ENCODE measurements at regions not wholly inside any gene's neighbourhood (a gene's known extent, or its start where the extent isn't known, plus 50 kb on each side); places are given as distances from the start of the nearest gene placed in this dataset.

DNA sequence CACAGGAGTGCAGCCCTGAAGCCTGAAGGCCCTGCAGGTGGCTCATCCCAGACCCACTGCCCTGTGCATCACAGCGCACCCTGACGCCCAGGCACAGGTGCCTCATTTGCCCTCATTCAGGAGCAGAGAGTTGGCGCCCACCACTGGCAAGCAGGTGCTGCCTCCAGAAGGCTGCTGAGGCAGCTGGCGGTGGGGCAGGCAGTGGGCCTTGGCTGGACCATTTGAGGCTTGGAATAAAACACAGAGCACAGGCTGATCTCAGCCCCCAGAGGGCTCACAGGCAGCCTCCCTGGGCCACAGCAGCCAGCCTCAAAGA, 1151.9 kb downstream of the BRD1 start:
- Histone ChIP-seq H3K36me3 (ENCODE audit: insufficient read depth) (peaks cover 9% of the 10 kb centered on the region; the same call in 1 of the 2 replicates), H3K9me2 (ENCODE audit: insufficient read depth) (no peaks in the 10 kb centered on the region), H3K4me2 (no peak overlapping the region), H3K79me2 (replicated peaks; ENCODE audit: insufficient read depth) (no peaks in the 10 kb centered on the region), H3K4me1 (ENCODE audit: insufficient read depth) (no peaks in the 10 kb centered on the region), H4K20me1 (replicated peaks; ENCODE audit: insufficient read depth) (no peaks in the 10 kb centered on the region), H3K27me3 (ENCODE audit: insufficient read depth) (no peaks in the 10 kb centered on the region), H3K4me3 (no peak overlapping the region), H2AFZ (no peak overlapping the region), H3F3A (replicated peaks; ENCODE audit: low read depth) (no peaks in the 10 kb centered on the region), H3K27ac (ENCODE audit: low read depth) (no peak overlapping the region)
- Mint-ChIP-seq H3K9me3 (peaks cover 16% of the 10 kb centered on the region), H3K4me3 (no peak overlapping the region), H3K27ac (no peak overlapping the region), H3K27me3 (ENCODE audit: insufficient read depth, low read depth, poor library complexity) (peaks cover 10% of the 10 kb centered on the region), H3K4me1 (peaks cover 3% of the 10 kb centered on the region; the same call in 2 of the 3 replicates), H3K36me3 (ENCODE audit: low read depth) (peaks cover 21% of the 10 kb centered on the region)
- no peak for ATAC-seq
- DNase-seq (ENCODE audit: low spot score), result no peak
- TF ChIP-seq STAT1 (IDR thresholded peaks at IDR 0.05; ENCODE audit: unreplicated experiment), result no peak
- TF ChIP-seq CREB1 (CRISPR knock-in tag; IDR thresholded peaks at IDR 0.05; ENCODE audit: low read depth), result no peak
- TF ChIP-seq POLR2AphosphoS5 (IDR thresholded peaks at IDR 0.05; ENCODE audit: low read depth), result no peak
- TF ChIP-seq, protein P1, sequence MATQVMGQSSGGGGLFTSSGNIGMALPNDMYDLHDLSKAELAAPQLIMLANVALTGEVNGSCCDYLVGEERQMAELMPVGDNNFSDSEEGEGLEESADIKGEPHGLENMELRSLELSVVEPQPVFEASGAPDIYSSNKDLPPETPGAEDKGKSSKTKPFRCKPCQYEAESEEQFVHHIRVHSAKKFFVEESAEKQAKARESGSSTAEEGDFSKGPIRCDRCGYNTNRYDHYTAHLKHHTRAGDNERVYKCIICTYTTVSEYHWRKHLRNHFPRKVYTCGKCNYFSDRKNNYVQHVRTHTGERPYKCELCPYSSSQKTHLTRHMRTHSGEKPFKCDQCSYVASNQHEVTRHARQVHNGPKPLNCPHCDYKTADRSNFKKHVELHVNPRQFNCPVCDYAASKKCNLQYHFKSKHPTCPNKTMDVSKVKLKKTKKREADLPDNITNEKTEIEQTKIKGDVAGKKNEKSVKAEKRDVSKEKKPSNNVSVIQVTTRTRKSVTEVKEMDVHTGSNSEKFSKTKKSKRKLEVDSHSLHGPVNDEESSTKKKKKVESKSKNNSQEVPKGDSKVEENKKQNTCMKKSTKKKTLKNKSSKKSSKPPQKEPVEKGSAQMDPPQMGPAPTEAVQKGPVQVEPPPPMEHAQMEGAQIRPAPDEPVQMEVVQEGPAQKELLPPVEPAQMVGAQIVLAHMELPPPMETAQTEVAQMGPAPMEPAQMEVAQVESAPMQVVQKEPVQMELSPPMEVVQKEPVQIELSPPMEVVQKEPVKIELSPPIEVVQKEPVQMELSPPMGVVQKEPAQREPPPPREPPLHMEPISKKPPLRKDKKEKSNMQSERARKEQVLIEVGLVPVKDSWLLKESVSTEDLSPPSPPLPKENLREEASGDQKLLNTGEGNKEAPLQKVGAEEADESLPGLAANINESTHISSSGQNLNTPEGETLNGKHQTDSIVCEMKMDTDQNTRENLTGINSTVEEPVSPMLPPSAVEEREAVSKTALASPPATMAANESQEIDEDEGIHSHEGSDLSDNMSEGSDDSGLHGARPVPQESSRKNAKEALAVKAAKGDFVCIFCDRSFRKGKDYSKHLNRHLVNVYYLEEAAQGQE (IDR thresholded peaks at IDR 0.05; ENCODE audit: unreplicated experiment), result no peak

DNA sequence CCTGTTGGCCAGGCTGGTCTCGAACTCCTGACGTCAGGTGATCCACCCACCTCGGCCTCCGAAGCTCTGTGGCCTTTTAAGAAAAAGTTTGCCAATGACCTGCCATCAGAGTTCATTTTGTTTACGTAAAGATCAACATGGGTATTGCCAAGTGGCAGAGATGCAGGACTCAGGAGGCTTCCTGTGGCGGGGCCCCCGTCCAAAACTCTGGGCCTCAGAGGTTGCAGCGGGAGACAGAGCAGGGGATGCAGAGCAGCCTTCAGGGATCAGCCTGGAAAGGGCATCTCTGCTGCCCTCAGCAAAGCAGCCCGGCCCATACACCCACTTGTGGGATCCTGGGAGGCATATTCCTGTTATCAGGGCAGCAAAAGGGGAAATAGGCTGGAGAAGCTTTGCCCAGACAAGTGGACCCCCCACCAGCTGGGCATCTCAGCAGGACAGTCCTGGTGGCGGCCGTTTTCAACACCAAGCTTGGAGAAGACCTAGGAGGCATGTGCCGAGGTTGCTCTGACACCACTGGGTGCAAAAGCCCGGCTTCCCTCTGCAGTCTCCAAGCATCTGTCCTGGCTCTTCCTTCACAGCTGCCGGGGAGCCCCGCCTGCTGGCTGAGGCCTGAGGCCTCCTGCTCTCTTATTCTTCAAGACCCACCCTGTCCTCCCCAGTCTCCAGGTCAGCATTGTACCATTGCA, 1152.4 kb downstream of the BRD1 start:
- Histone ChIP-seq H3F3A (replicated peaks; ENCODE audit: low read depth) (no peaks in the 10 kb centered on the region), H3K79me2 (replicated peaks; ENCODE audit: insufficient read depth) (no peaks in the 10 kb centered on the region), H4K20me1 (replicated peaks; ENCODE audit: insufficient read depth) (no peaks in the 10 kb centered on the region), H3K4me1 (ENCODE audit: insufficient read depth) (no peaks in the 10 kb centered on the region), H2AFZ (no peak overlapping the region), H3K27me3 (ENCODE audit: insufficient read depth) (no peaks in the 10 kb centered on the region), H3K9me2 (ENCODE audit: insufficient read depth) (no peaks in the 10 kb centered on the region), H3K27ac (ENCODE audit: low read depth) (no peak overlapping the region), H3K4me2 (no peak overlapping the region), H3K4me3 (no peak overlapping the region), H3K36me3 (ENCODE audit: insufficient read depth) (peaks cover 8% of the 10 kb centered on the region; the same call in 1 of the 2 replicates)
- Mint-ChIP-seq H3K4me3 (no peak overlapping the region), H3K9me3 (peaks cover 18% of the 10 kb centered on the region), H3K27me3 (ENCODE audit: insufficient read depth, low read depth, poor library complexity) (peaks cover 12% of the 10 kb centered on the region), H3K4me1 (peaks cover 3% of the 10 kb centered on the region; the same call in 2 of the 3 replicates), H3K27ac (no peak overlapping the region), H3K36me3 (ENCODE audit: low read depth) (peaks cover 23% of the 10 kb centered on the region)
- DNase-seq (ENCODE audit: low spot score) (no peak), ATAC-seq (no peak)
- TF ChIP-seq EZH2phosphoT487 (IDR thresholded peaks at IDR 0.05; ENCODE audit: unreplicated experiment) (no peak), ZNF331 (CRISPR knock-in tag; IDR thresholded peaks at IDR 0.05; ENCODE audit: low read depth) (no peak), EZH2 (IDR thresholded peaks at IDR 0.05; ENCODE audit: low read depth, unreplicated experiment) (no peak), STAT1 (IDR thresholded peaks at IDR 0.05; ENCODE audit: unreplicated experiment) (no peak), ZNF114 (CRISPR knock-in tag; IDR thresholded peaks at IDR 0.05) (no peak), CREB1 (CRISPR knock-in tag; IDR thresholded peaks at IDR 0.05; ENCODE audit: low read depth) (no peak), POLR2AphosphoS5 (IDR thresholded peaks at IDR 0.05; ENCODE audit: low read depth) (no peak)
- TF ChIP-seq, protein P2, sequence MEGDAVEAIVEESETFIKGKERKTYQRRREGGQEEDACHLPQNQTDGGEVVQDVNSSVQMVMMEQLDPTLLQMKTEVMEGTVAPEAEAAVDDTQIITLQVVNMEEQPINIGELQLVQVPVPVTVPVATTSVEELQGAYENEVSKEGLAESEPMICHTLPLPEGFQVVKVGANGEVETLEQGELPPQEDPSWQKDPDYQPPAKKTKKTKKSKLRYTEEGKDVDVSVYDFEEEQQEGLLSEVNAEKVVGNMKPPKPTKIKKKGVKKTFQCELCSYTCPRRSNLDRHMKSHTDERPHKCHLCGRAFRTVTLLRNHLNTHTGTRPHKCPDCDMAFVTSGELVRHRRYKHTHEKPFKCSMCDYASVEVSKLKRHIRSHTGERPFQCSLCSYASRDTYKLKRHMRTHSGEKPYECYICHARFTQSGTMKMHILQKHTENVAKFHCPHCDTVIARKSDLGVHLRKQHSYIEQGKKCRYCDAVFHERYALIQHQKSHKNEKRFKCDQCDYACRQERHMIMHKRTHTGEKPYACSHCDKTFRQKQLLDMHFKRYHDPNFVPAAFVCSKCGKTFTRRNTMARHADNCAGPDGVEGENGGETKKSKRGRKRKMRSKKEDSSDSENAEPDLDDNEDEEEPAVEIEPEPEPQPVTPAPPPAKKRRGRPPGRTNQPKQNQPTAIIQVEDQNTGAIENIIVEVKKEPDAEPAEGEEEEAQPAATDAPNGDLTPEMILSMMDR (conservative IDR thresholded peaks at IDR 0.05; ENCODE audit: low read depth in 2 of 2), result no peak
- TF ChIP-seq, protein P1 (IDR thresholded peaks at IDR 0.05; ENCODE audit: unreplicated experiment), result no peak

All from GM23338 (cell line).